ENCODE measurements at regions not wholly inside any gene's neighbourhood (a gene's known extent, or its start where the extent isn't known, plus 50 kb on each side); places are given as distances from the start of the nearest gene placed in this dataset.

- TF ChIP-seq, protein P1, sequence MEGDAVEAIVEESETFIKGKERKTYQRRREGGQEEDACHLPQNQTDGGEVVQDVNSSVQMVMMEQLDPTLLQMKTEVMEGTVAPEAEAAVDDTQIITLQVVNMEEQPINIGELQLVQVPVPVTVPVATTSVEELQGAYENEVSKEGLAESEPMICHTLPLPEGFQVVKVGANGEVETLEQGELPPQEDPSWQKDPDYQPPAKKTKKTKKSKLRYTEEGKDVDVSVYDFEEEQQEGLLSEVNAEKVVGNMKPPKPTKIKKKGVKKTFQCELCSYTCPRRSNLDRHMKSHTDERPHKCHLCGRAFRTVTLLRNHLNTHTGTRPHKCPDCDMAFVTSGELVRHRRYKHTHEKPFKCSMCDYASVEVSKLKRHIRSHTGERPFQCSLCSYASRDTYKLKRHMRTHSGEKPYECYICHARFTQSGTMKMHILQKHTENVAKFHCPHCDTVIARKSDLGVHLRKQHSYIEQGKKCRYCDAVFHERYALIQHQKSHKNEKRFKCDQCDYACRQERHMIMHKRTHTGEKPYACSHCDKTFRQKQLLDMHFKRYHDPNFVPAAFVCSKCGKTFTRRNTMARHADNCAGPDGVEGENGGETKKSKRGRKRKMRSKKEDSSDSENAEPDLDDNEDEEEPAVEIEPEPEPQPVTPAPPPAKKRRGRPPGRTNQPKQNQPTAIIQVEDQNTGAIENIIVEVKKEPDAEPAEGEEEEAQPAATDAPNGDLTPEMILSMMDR (IDR thresholded peaks at IDR 0.05; ENCODE audit: low read length) = no peak
- TF ChIP-seq EZH2phosphoT487 (IDR thresholded peaks at IDR 0.05; ENCODE audit: low read length) = no peak
- TF ChIP-seq EZH2 (optimal IDR thresholded peaks at IDR 0.05; ENCODE audit: low read depth, low read length) = no peak
These were observed 64.7 kb downstream of the POU5F2 start for GRCh38 chr5:93676704-93677103.
